ENCODE measurements at regions not wholly inside any gene's neighbourhood (a gene's known extent, or its start where the extent isn't known, plus 50 kb on each side); places are given as distances from the start of the nearest gene placed in this dataset.

DNA sequence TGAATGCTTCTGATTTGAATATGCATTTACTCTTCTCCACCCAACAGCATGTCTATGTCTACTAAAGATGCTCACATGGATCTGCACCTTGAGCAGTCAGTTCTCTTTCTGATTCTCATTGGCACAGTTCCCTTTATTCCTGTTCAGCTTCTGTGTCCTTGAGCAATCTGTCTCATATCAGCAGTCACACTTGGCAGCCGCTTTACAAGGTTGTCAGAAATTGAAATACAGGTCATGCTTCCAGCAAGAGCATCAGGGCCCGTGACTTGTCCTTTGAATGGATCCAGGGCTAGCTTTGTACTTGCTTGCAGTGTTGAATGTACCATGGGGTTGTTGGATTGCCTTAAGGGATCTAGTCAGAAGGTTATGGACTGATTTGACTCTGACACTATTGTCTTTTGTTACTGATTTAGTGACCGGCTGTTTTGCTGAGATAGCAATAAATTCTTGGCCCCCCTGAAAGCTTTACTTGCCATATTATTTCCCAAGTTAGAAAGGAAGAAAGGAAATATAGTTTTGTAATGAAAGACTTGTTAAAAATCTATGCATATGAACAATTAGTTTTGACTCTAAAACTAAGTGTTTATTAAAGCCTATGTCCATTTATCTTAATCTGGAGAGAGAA lies 273.4 kb upstream of the ISL1 start:
- no peak for ATAC-seq
- no peak for TF ChIP-seq CTCF (IDR thresholded peaks at IDR 0.05 in 4 of 5, conservative IDR thresholded peaks at IDR 0.05 in 1 of 5)
- TF ChIP-seq POLR2A (IDR thresholded peaks at IDR 0.05) = no peak
- intact Hi-C loops (cut with DNase I; ENCODE audit: low total_unique reads) (no loop called here), in situ Hi-C loops (cut with MboI; ENCODE audit: low sequenced_read_pairs in 4 of 4) (no loop called here)
- no peaks in the 10 kb centered on the region for H3K9me3 ChIP-seq
- DNase-seq = no peak
- H3K36me3 ChIP-seq = no peaks in the 10 kb centered on the region
- no peaks in the 10 kb centered on the region for H3K27me3 ChIP-seq
- no peak overlapping the region for H3K27ac ChIP-seq
- no peaks in the 10 kb centered on the region for H3K4me1 ChIP-seq
- no peak overlapping the region for H3K4me3 ChIP-seq

GRCh38 chr5:51131266-51131665 lies 252.0 kb upstream of the ISL1 start:
- Histone ChIP-seq H3K9me3 (no peaks in the 10 kb centered on the region), H3K4me1 (no peaks in the 10 kb centered on the region), H3K27ac (no peak overlapping the region), H3K36me3 (no peaks in the 10 kb centered on the region), H3K4me3 (no peak overlapping the region), H3K27me3 (no peaks in the 10 kb centered on the region)
- DNase-seq (no peak), ATAC-seq (no peak)
- in situ Hi-C loops (cut with MboI; ENCODE audit: low sequenced_read_pairs in 4 of 4) (no loop called here), intact Hi-C loops (cut with DNase I; ENCODE audit: low total_unique reads) (no loop called here)
- no peak for TF ChIP-seq CTCF (IDR thresholded peaks at IDR 0.05 in 4 of 5, conservative IDR thresholded peaks at IDR 0.05 in 1 of 5)
- TF ChIP-seq POLR2A (IDR thresholded peaks at IDR 0.05) = no peak

DNA sequence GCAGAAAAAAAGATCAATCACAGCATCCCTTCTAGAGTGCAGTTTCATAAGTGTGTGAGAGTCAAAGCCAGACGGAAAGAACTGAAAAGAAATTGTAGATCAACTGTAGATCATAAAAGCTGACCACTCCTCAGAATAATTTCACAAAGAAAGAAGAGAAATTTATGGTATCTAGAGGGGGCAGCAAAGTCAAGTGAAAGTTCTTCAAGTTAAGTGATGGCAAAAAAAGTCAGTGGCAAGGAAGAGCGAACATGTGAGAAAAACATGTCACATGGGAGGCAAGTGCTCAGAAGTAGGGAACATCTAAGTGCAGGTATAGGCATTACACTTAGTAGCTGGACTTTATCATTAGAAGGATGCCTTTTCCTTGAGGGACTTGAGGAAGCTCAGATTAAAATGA lies 245.1 kb upstream of the ISL1 start:
- H3K4me1 ChIP-seq = no peaks in the 10 kb centered on the region
- H3K27me3 ChIP-seq = no peaks in the 10 kb centered on the region
- DNase-seq = no peak
- intact Hi-C loops (cut with DNase I; ENCODE audit: low total_unique reads) (no loop called here), in situ Hi-C loops (cut with MboI; ENCODE audit: low sequenced_read_pairs in 4 of 4) (no loop called here)
- no peak overlapping the region for H3K27ac ChIP-seq
- TF ChIP-seq POLR2A (IDR thresholded peaks at IDR 0.05) (no peak), CTCF (IDR thresholded peaks at IDR 0.05 in 4 of 5, conservative IDR thresholded peaks at IDR 0.05 in 1 of 5) (no peak)
- no peaks in the 10 kb centered on the region for H3K9me3 ChIP-seq
- H3K36me3 ChIP-seq = no peaks in the 10 kb centered on the region
- H3K4me3 ChIP-seq = no peak overlapping the region
- no peak for ATAC-seq

DNA sequence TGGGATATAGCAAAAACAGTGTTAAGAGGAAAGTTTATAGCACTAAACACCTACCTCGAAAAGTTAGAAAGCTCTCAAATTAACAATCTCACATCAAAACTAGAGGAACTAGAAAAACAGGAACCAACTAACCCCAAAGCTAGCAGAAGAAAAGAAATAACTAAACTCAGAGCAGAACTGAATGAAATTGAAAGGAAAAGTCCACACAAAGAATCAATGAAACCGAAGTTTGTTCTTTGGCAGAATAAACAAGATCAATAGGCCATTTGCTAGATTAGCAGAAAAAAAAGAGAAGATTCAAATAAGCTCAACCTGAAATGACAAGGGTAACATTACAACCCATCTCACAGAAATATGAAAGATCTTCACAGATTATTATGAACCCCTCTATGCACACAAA lies 234.8 kb upstream of the ISL1 start:
- DNase-seq (no peak), ATAC-seq (no peak)
- H3K4me3 ChIP-seq = no peak overlapping the region
- in situ Hi-C loops (cut with MboI; ENCODE audit: low sequenced_read_pairs in 4 of 4) (no loop called here), intact Hi-C loops (cut with DNase I; ENCODE audit: low total_unique reads) (no loop called here)
- no peak for TF ChIP-seq POLR2A (IDR thresholded peaks at IDR 0.05)
- TF ChIP-seq CTCF (IDR thresholded peaks at IDR 0.05 in 4 of 5, conservative IDR thresholded peaks at IDR 0.05 in 1 of 5) = no peak
- no peak overlapping the region for H3K27ac ChIP-seq
- H3K9me3 ChIP-seq = peaks cover 0 to 3% (median 0%) of the 10 kb centered on the region in 3 donors
- no peaks in the 10 kb centered on the region for H3K27me3 ChIP-seq
- H3K36me3 ChIP-seq = no peaks in the 10 kb centered on the region
- no peaks in the 10 kb centered on the region for H3K4me1 ChIP-seq

DNA sequence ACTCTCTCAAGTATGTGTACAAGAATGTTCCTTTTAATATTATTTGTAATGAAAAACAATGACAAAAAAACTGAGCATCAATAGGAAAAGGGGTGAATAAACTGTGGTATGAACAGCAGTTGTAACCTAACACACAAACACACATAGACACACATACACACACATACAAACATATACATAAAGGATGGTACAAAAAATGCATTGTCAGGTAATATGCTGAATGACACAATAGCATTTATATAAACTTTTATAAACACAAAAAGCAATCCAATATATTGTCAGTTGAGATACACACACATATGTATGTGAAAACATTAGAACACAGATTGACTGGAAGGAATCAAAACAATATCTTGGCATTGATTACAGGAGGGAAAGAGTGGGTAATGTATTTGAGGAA lies 227.0 kb upstream of the ISL1 start:
- ATAC-seq = no peak
- TF ChIP-seq POLR2A (IDR thresholded peaks at IDR 0.05) (no peak), CTCF (IDR thresholded peaks at IDR 0.05 in 4 of 5, conservative IDR thresholded peaks at IDR 0.05 in 1 of 5) (no peak)
- intact Hi-C loops (cut with DNase I; ENCODE audit: low total_unique reads) (no loop called here), in situ Hi-C loops (cut with MboI; ENCODE audit: low sequenced_read_pairs in 4 of 4) (no loop called here)
- Histone ChIP-seq H3K4me1 (no peaks in the 10 kb centered on the region), H3K27ac (no peak overlapping the region), H3K9me3 (no peaks in the 10 kb centered on the region), H3K27me3 (no peaks in the 10 kb centered on the region), H3K4me3 (no peak overlapping the region), H3K36me3 (no peaks in the 10 kb centered on the region)
- no peak for DNase-seq

Measured in gastrocnemius medialis (tissue), 4 donors.